Testis (tissue), 2 donors: ENCODE measurements at regions not wholly inside any gene's neighbourhood (a gene's known extent, or its start where the extent isn't known, plus 50 kb on each side); places are given as distances from the start of the nearest gene placed in this dataset.

ENCODE experiments used
- DNase-seq: peaks from one replicate; pipeline ENCODE4 v3.0.0-alpha.2; 2019
- H3K27ac ChIP-seq, 2 donors: fragments of 200-600 bp; sonication (generic); one replicate each; pipeline ENCODE4 v1.5.1; 2019
- H3K27me3 ChIP-seq: fragments of 200-600 bp; sonication (generic); one replicate; pipeline ENCODE4 v1.5.1; 2019
- H3K36me3 ChIP-seq: fragments of 200-600 bp; sonication (generic); one replicate; pipeline ENCODE4 v1.5.1; 2017; ENCODE audit warnings: low read depth; ENCODE audit errors: missing control alignments
- H3K4me1 ChIP-seq: fragments of 200-600 bp; sonication (generic); one replicate; pipeline ENCODE4 v1.5.1; 2019
- H3K4me3 ChIP-seq, 2 donors: fragments of 200-600 bp; sonication (generic); one replicate each; pipeline ENCODE4 v1.5.1; 2017 to 2019
- H3K9me3 ChIP-seq: fragments of 200-600 bp; sonication (generic); one replicate; pipeline ENCODE4 v1.5.1; 2017
- CTCF ChIP-seq, 3 experiments: fragments of 450-650 bp in 2 of 3; fragments of 200-600 bp in 1 of 3; sonication (generic) in 1 of 3; IDR thresholded peaks; one replicate each; pipeline ENCODE4 v1.5.1; 2016 to 2019; ENCODE audit warnings: antibody characterized with exemption in 3 of 3, mild to moderate bottlenecking in 2 of 3, moderate library complexity in 1 of 3
- POLR2A ChIP-seq: fragments of 450-650 bp; IDR thresholded peaks from one replicate; pipeline ENCODE4 v1.6.1; 2017; ENCODE audit warnings: antibody characterized with exemption, mild to moderate bottlenecking, moderate library complexity
- WGBS, 2 donors: methylation state at CpG; one replicate each; pipeline ENCODE4 v1.1.5; 2018; 5-methylcytosine and 5-hydroxymethylcytosine counted together
- intact Hi-C: fragments of 100-400 bp; cut with DNase I; formaldehyde crosslinking; loops from one replicate; pipeline ENCODE4 v1.15.1; 2023; ENCODE audit warnings: low total_unique reads

- peak overlapping the region in 1 of 2 donors; percentile 51 for H3K4me3 ChIP-seq
- intact Hi-C loops, result no loop called here
- no peak overlapping the region for H3K27ac ChIP-seq
- no peaks in the 10 kb centered on the region for H3K27me3 ChIP-seq
- no peaks in the 10 kb centered on the region for H3K9me3 ChIP-seq
- no peaks in the 10 kb centered on the region for H3K36me3 ChIP-seq
- TF ChIP-seq POLR2A (no peak), CTCF (IDR thresholded peaks at IDR 0.05) (no peak)
- WGBS, 2 donors, result 61 to 81% methylated on average over 11 to 40 of the region's 40 CpGs
- no peak for DNase-seq
- no peaks in the 10 kb centered on the region for H3K4me1 ChIP-seq
These were observed 167.5 kb downstream of the SEPTIN7 start for GRCh38 chr7:35968140-35968940.

- H3K36me3 ChIP-seq, result no peaks in the 10 kb centered on the region
- H3K9me3 ChIP-seq, result no peaks in the 10 kb centered on the region
- 57 to 60% methylated on average over 10 of the region's 10 CpGs for WGBS, 2 donors
- H3K4me1 ChIP-seq, result no peaks in the 10 kb centered on the region
- no peak for DNase-seq
- TF ChIP-seq POLR2A (no peak), CTCF (IDR thresholded peaks at IDR 0.05) (no peak)
- H3K4me3 ChIP-seq, result no peak overlapping the region
- intact Hi-C loops, result no loop called here
- no peaks in the 10 kb centered on the region for H3K27me3 ChIP-seq
- H3K27ac ChIP-seq, result no peak overlapping the region
These were observed 168.2 kb downstream of the SEPTIN7 start for GRCh38 chr7:35969066-35969465.

- DNase-seq, result no peak
- 86 to 88% methylated on average over 2 of the region's 2 CpGs for WGBS, 2 donors
- intact Hi-C loops, result loop anchor here (10.0 kb wide), 1 partner anchor 56 kb away; no protein-coding TSS in a partner anchor
- Histone ChIP-seq H3K27ac (no peak overlapping the region), H3K4me3 (no peak overlapping the region), H3K36me3 (no peaks in the 10 kb centered on the region), H3K4me1 (no peaks in the 10 kb centered on the region), H3K27me3 (no peaks in the 10 kb centered on the region), H3K9me3 (no peaks in the 10 kb centered on the region)
- TF ChIP-seq POLR2A, result no peak
- TF ChIP-seq CTCF (IDR thresholded peaks at IDR 0.05), result no peak
These were observed 169.6 kb downstream of the SEPTIN7 start for GRCh38 chr7:35970458-35970857.

- Histone ChIP-seq H3K27me3 (no peaks in the 10 kb centered on the region), H3K4me3 (peak overlapping the region; percentile 17 to 36), H3K36me3 (no peaks in the 10 kb centered on the region), H3K27ac (no peak overlapping the region), H3K9me3 (no peaks in the 10 kb centered on the region), H3K4me1 (no peaks in the 10 kb centered on the region)
- DNase-seq, result no peak
- no peak for TF ChIP-seq POLR2A
- peak in 1 of 3 experiments; percentile 13 for TF ChIP-seq CTCF (IDR thresholded peaks at IDR 0.05)
- WGBS, 2 donors, result 36 to 42% methylated on average over 4 to 53 of the region's 55 CpGs
- intact Hi-C loops, result loop anchor here (10.0 kb wide), 1 partner anchor 57 kb away; no protein-coding TSS in a partner anchor
These were observed 170.5 kb downstream of the SEPTIN7 start for GRCh38 chr7:35971133-35971891.
